Panc1 (cell line): ENCODE measurements at regions not wholly inside any gene's neighbourhood (a gene's known extent, or its start where the extent isn't known, plus 50 kb on each side); places are given as distances from the start of the nearest gene placed in this dataset.

Source experiments
- ATAC-seq: fragments of 200-7000 bp; cut with Tn5 transposase; 2 replicates; pipeline ENCODE4 v1.9.1; 2020; ENCODE audit warnings: mild to moderate bottlenecking, moderate library complexity
- BruUV-seq: library from RNA; stranded (reverse); fragments of 400-500 nt; replicated peaks from 2 replicates; lab custom pipeline; 2021; lab: Mats Ljungman, UMichigan
- CTCF ChIA-PET: fragments of 300-600 bp; sonication (Branson Sonifier 250); formaldehyde crosslinking; loops from one replicate; lab custom pipeline; 2022; ENCODE audit warnings: antibody characterized with exemption; lab: Charles Lee
- POLR2A ChIA-PET: fragments of 300-600 bp; sonication (Branson Sonifier 250); formaldehyde crosslinking; loops from one replicate; lab custom pipeline; 2022; ENCODE audit warnings: antibody characterized with exemption; lab: Charles Lee
- DNase-seq: peaks from one replicate; pipeline ENCODE4 v3.0.0-alpha.2; 2010; ENCODE audit warnings: low read depth, low spot score
- H3K27ac ChIP-seq: 2 replicates; pipeline ENCODE4 v1.5.1; 2011; ENCODE audit warnings: mild to moderate bottlenecking, low read length, inconsistent platforms
- H3K27me3 ChIP-seq: fragments of 200-500 bp; sonication (Bioruptor generic); 2 replicates; pipeline ENCODE4 v1.6.0; 2014; ENCODE audit warnings: low read length, inconsistent platforms; ENCODE audit not compliant: control insufficient read depth, insufficient read depth
- H3K36me3 ChIP-seq: fragments of 200-500 bp; sonication (Bioruptor generic); 2 replicates; pipeline ENCODE4 v1.5.1; 2014; ENCODE audit warnings: inconsistent platforms, mild to moderate bottlenecking, low read length, moderate library complexity; ENCODE audit not compliant: control insufficient read depth, insufficient read depth
- H3K4me1 ChIP-seq: 2 replicates; pipeline ENCODE4 v1.5.1; 2011; ENCODE audit warnings: inconsistent platforms, mild to moderate bottlenecking, low read length, moderate library complexity; ENCODE audit not compliant: control insufficient read depth, insufficient read depth
- H3K4me3 ChIP-seq, 2 experiments: 2 replicates each; pipeline ENCODE4 v1.5.1; 2011 to 2012; ENCODE audit warnings: low read depth in 2 of 2, low read length in 2 of 2, mild to moderate bottlenecking in 2 of 2, inconsistent platforms in 1 of 2, moderate library complexity in 1 of 2
- H3K9me3 ChIP-seq: fragments of 200-500 bp; sonication (Bioruptor generic); 2 replicates; pipeline ENCODE4 v1.5.1; 2014; ENCODE audit warnings: low read depth, mild to moderate bottlenecking, inconsistent platforms, low read length, moderate library complexity; ENCODE audit not compliant: control insufficient read depth, insufficient read depth
- POLR2AphosphoS5 ChIP-seq: IDR thresholded peaks from 2 replicates; pipeline ENCODE4 v1.6.1; 2012; ENCODE audit warnings: mild to moderate bottlenecking, low read depth, low read length, moderate library complexity
- SIN3A ChIP-seq: IDR thresholded peaks from 2 replicates; pipeline ENCODE4 v1.6.1; 2012; ENCODE audit warnings: low read depth, mild to moderate bottlenecking, low read length, moderate library complexity, borderline replicate concordance; ENCODE audit not compliant: insufficient read depth
- TCF7L2 ChIP-seq: IDR thresholded peaks from 2 replicates; pipeline ENCODE4 v1.6.1; 2011; ENCODE audit warnings: mild to moderate bottlenecking, low read depth, low read length, inconsistent platforms
- in situ Hi-C: cut with HindIII; loops from 2 replicates; pipeline ENCODE4 v1.10.0; 2016; ENCODE audit warnings: low sequenced_read_pairs, low pct_unique_long_range_greater_than_20kb
- intact Hi-C: fragments of 100-400 bp; cut with micrococcal nuclease; formaldehyde crosslinking; loops from one replicate; pipeline ENCODE4 v1.10.0; 2022; ENCODE audit not compliant: unreplicated experiment
- TF ChIP-seq, protein P1 (sequence below), 2 experiments: IDR thresholded peaks; 2 replicates each; pipeline ENCODE4 v1.6.1; 2011 to 2012; ENCODE audit warnings: low read depth in 2 of 2, control low read depth in 1 of 2, low read length in 1 of 2, mild to moderate bottlenecking in 1 of 2, moderate library complexity in 1 of 2; ENCODE audit not compliant: insufficient read depth in 1 of 2
- TF ChIP-seq, protein P2 (sequence below): fragments of 450-650 bp; IDR thresholded peaks from 2 replicates; pipeline ENCODE4 v1.5.1; 2017; ENCODE audit warnings: mild to moderate bottlenecking

DNA sequence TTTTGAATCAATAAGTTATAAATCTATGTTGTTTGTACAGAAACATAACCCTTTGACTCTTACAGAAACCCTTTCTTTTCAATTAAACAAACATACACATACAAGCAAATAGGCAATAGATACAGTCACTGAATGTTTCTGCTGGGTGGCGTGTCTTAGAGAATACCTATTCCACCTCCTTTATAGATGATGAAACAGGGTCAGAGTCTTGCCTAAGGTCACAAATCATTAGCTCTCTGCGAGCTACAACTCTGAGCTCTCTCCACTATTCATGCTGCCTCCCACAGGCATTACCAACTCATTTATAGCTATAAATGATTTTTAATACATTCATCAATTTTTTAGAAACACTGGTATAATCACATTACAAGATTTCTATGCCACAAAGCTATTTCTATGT lies 152.6 kb downstream of the RSL24D1 start:
- H3K27me3 ChIP-seq = no peaks in the 10 kb centered on the region
- DNase-seq (no peak), ATAC-seq (no peak)
- BruUV-seq = no TSS peak
- TF ChIP-seq, protein P1, sequence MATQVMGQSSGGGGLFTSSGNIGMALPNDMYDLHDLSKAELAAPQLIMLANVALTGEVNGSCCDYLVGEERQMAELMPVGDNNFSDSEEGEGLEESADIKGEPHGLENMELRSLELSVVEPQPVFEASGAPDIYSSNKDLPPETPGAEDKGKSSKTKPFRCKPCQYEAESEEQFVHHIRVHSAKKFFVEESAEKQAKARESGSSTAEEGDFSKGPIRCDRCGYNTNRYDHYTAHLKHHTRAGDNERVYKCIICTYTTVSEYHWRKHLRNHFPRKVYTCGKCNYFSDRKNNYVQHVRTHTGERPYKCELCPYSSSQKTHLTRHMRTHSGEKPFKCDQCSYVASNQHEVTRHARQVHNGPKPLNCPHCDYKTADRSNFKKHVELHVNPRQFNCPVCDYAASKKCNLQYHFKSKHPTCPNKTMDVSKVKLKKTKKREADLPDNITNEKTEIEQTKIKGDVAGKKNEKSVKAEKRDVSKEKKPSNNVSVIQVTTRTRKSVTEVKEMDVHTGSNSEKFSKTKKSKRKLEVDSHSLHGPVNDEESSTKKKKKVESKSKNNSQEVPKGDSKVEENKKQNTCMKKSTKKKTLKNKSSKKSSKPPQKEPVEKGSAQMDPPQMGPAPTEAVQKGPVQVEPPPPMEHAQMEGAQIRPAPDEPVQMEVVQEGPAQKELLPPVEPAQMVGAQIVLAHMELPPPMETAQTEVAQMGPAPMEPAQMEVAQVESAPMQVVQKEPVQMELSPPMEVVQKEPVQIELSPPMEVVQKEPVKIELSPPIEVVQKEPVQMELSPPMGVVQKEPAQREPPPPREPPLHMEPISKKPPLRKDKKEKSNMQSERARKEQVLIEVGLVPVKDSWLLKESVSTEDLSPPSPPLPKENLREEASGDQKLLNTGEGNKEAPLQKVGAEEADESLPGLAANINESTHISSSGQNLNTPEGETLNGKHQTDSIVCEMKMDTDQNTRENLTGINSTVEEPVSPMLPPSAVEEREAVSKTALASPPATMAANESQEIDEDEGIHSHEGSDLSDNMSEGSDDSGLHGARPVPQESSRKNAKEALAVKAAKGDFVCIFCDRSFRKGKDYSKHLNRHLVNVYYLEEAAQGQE (IDR thresholded peaks at IDR 0.05; ENCODE audit: insufficient read depth in 1 of 2, low read depth in 2 of 2, low read length in 1 of 2) = no peak
- TF ChIP-seq POLR2AphosphoS5 (no peak), TCF7L2 (no peak), SIN3A (no peak)
- TF ChIP-seq, protein P2, sequence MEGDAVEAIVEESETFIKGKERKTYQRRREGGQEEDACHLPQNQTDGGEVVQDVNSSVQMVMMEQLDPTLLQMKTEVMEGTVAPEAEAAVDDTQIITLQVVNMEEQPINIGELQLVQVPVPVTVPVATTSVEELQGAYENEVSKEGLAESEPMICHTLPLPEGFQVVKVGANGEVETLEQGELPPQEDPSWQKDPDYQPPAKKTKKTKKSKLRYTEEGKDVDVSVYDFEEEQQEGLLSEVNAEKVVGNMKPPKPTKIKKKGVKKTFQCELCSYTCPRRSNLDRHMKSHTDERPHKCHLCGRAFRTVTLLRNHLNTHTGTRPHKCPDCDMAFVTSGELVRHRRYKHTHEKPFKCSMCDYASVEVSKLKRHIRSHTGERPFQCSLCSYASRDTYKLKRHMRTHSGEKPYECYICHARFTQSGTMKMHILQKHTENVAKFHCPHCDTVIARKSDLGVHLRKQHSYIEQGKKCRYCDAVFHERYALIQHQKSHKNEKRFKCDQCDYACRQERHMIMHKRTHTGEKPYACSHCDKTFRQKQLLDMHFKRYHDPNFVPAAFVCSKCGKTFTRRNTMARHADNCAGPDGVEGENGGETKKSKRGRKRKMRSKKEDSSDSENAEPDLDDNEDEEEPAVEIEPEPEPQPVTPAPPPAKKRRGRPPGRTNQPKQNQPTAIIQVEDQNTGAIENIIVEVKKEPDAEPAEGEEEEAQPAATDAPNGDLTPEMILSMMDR = no peak
- in situ Hi-C loops = no loop called here
- H3K9me3 ChIP-seq = no peaks in the 10 kb centered on the region
- no peak overlapping the region for H3K4me3 ChIP-seq
- ChIA-PET POLR2A (no interaction called here), CTCF (no interaction called here)
- no peaks in the 10 kb centered on the region for H3K4me1 ChIP-seq
- H3K27ac ChIP-seq = no peak overlapping the region
- H3K36me3 ChIP-seq = no peaks in the 10 kb centered on the region
- intact Hi-C loops = no loop called here

DNA sequence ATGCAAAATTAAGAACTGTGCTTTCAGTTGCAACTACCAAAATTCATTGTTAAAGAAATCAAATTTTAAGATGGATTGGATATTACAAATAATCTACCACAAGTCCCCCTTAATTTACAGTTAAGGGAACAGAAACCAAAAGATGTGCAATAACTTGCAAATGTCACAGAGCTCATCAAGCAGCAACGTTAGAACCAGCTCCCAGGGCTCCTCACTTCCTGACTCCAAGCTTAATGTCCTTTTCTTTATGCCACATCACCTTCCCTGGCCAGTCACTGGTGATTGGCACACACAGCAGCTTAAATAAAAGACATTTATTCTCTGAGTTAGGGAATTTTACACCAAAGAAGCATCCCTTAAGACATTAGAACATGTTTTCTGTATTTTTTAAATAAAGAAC lies 159.7 kb downstream of the RSL24D1 start:
- no TSS peak for BruUV-seq
- Histone ChIP-seq H3K4me1 (no peaks in the 10 kb centered on the region), H3K27ac (no peak overlapping the region), H3K27me3 (no peaks in the 10 kb centered on the region), H3K9me3 (no peaks in the 10 kb centered on the region), H3K4me3 (no peak overlapping the region), H3K36me3 (no peaks in the 10 kb centered on the region)
- CTCF ChIA-PET = no interaction called here
- TF ChIP-seq SIN3A (no peak), POLR2AphosphoS5 (no peak), TCF7L2 (no peak)
- TF ChIP-seq, protein P2 = no peak
- TF ChIP-seq, protein P1 (IDR thresholded peaks at IDR 0.05; ENCODE audit: insufficient read depth in 1 of 2, low read depth in 2 of 2, low read length in 1 of 2) = no peak
- DNase-seq = no peak
- POLR2A ChIA-PET = no interaction called here
- no peak for ATAC-seq
- in situ Hi-C loops = no loop called here
- intact Hi-C loops = no loop called here
